Ovary (tissue), 7 donors: ENCODE measurements at regions not wholly inside any gene's neighbourhood (a gene's known extent, or its start where the extent isn't known, plus 50 kb on each side); places are given as distances from the start of the nearest gene placed in this dataset.

Experiments used
- DNase-seq, 5 donors: peaks; one replicate each; pipeline ENCODE4 v3.0.0-alpha.2; 2019 to 2020
- H3K27ac ChIP-seq, 2 donors: fragments of 200-600 bp; one replicate each; pipeline versions ENCODE4 v1.5.1 to v1.8.0; 2019 to 2022
- H3K27me3 ChIP-seq: fragments of 200-600 bp; one replicate; pipeline ENCODE4 v1.8.0; 2022
- H3K36me3 ChIP-seq: fragments of 200-600 bp; sonication (generic); one replicate; pipeline ENCODE4 v1.5.1; 2019
- H3K4me1 ChIP-seq: one replicate; pipeline ENCODE4 v1.8.1; 2013; ENCODE audit warnings: mild to moderate bottlenecking, moderate library complexity; ENCODE audit not compliant: insufficient read depth
- H3K4me3 ChIP-seq: fragments of 200-600 bp; sonication (generic); one replicate; pipeline ENCODE4 v1.5.1; 2017
- H3K9me3 ChIP-seq, 2 donors: fragments of 200-600 bp in 1 of 2; sonication (generic) in 1 of 2; one replicate each; pipeline versions ENCODE4 v1.5.1 to v1.8.1; 2013 to 2019; ENCODE audit warnings: mild to moderate bottlenecking in 1 of 2, moderate library complexity in 1 of 2
- CTCF ChIP-seq, 3 donors: fragments of 450-650 bp in 2 of 3; fragments of 200-600 bp in 1 of 3; IDR thresholded peaks; one replicate each; pipeline versions ENCODE4 v1.5.1 to v1.8.0; 2016 to 2022; ENCODE audit warnings: antibody characterized with exemption in 3 of 3, mild to moderate bottlenecking in 1 of 3
- EP300 ChIP-seq: sonication (generic); formaldehyde crosslinking; IDR thresholded peaks from one replicate; pipeline ENCODE4 v1.6.1; 2017; ENCODE audit warnings: antibody characterized with exemption
- POLR2A ChIP-seq: fragments of 450-650 bp; IDR thresholded peaks from one replicate; pipeline ENCODE4 v1.6.1; 2017; ENCODE audit warnings: antibody characterized with exemption, mild to moderate bottlenecking, moderate library complexity
- WGBS, 3 donors: extraction: QIAGEN DNeasy Blood & Tissue Kit in 1 of 3; methylation state at CpG; one replicate each; pipeline versions ENCODE4 v1.1.5 to v1.1.7; 2013 to 2017; 5-methylcytosine and 5-hydroxymethylcytosine counted together
- intact Hi-C, 4 donors: fragments of 100-400 bp; cut with DNase I; formaldehyde crosslinking; loops; one replicate each; pipeline versions ENCODE4 v1.11.0 to v1.15.1; 2022 to 2023
- donor health status: DM: no; HTN: no; CAD: no; lungs with moderate emphysema.
- donor health status: DM: no; HTN: no; CAD: no.
- donor health status: Bipolar disorder and iron deficiency.
- donor health status: DM: no; HTN: no; CAD: no.
- donor health status: DM: yes; HTN: yes; CAD: no.

DNA sequence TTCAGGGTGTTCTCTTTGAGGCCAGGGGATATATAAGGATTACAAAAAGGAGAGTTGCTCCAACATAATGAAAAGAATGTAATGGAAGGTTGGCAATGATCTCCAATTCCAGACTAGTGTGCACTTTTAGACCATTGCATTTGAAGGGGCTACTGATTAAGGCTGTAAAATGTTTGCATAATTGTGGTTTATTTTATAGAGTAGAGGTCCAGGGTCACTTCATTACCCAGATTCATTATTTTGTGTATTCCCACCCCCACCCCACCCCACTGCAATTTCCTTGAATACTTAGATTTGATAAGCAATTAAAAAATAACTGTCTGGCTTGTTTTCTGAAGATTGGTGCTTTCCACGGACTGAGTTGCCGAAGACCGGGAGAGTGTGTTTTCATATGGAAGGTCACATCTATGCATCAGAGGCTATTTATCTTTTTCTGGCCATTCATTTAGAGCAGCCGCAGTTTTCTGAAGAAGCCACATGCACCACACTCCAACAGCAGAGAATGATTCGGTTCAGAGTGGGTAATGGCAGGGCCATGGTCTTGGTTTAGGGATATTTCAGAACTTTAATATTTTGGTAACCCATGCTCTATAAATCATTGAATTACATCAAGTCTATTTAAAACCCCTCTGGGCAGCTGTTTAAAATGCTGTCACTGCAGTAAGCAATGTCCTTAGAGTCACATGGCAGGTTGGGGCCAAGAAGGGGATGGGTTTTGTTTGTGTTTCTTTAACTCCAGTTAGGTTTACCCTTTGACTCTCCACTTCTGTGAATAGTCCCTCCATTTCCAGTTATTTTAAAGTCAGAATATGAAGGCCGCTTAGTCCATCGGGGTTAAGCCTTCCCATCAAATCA lies 94.6 kb downstream of the TMEM30B start:
- H3K27me3 ChIP-seq, result no peaks in the 10 kb centered on the region

DNA sequence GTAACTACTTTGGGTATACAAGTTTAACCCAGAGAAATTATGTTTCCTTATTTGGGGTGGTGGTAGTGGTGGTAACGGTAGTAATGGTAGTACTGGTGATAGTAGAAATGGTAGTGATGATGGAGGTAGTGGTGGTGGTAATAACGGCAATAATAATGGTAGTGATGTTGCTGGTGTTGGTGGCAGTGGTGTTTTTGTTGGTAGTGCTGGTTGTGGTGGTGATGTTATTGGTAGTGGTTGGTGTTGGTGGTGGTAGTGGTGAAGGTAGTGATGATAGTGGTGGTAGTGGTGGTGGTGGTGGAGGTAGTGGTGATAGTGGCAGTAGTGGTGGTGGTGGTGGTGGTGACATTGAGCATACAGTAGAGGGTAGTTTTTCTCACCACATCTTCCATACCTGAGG lies 95.6 kb downstream of the TMEM30B start:
- no peaks in the 10 kb centered on the region for H3K36me3 ChIP-seq
- peaks cover 1% of the 10 kb centered on the region for H3K4me1 ChIP-seq
- H3K9me3 ChIP-seq, result no peaks in the 10 kb centered on the region
- intact Hi-C loops, result no loop called here
- 47 to 72% (median 48%) methylated on average over 2 of the region's 2 CpGs for WGBS, 3 donors
- no peak for TF ChIP-seq POLR2A
- no peak for TF ChIP-seq EP300
- no peak for TF ChIP-seq CTCF (IDR thresholded peaks at IDR 0.05)
- no peak overlapping the region for H3K27ac ChIP-seq
- no peak overlapping the region for H3K4me3 ChIP-seq
- H3K27me3 ChIP-seq, result no peaks in the 10 kb centered on the region
- DNase-seq, result no peak

More for the DNA sequence above, 94.6 kb downstream of the TMEM30B start:
- Histone ChIP-seq H3K27ac (no peak overlapping the region), H3K36me3 (no peaks in the 10 kb centered on the region), H3K9me3 (no peaks in the 10 kb centered on the region), H3K4me3 (no peak overlapping the region), H3K4me1 (peaks cover 1% of the 10 kb centered on the region)
- TF ChIP-seq CTCF (IDR thresholded peaks at IDR 0.05), result no peak
- TF ChIP-seq EP300, result no peak
- no peak for TF ChIP-seq POLR2A
- no peak for DNase-seq
- 56 to 75% (median 70%) methylated on average over 7 of the region's 7 CpGs for WGBS, 3 donors
- intact Hi-C loops, result no loop called here

- H3K27me3 ChIP-seq, result no peaks in the 10 kb centered on the region
- no peak overlapping the region for H3K27ac ChIP-seq
- WGBS, 3 donors, result 43 to 47% (median 43%) methylated on average over 2 of the region's 2 CpGs
- no peak for TF ChIP-seq POLR2A
- no peak for TF ChIP-seq CTCF (IDR thresholded peaks at IDR 0.05)
- TF ChIP-seq EP300, result no peak
- DNase-seq, result no peak
- no peaks in the 10 kb centered on the region for H3K36me3 ChIP-seq
- intact Hi-C loops, result no loop called here
- H3K4me3 ChIP-seq, result no peak overlapping the region
- H3K4me1 ChIP-seq, result peaks cover 1% of the 10 kb centered on the region
- no peaks in the 10 kb centered on the region for H3K9me3 ChIP-seq
These were observed 97.0 kb downstream of the TMEM30B start for GRCh38 chr14:61184112-61184511.

DNA sequence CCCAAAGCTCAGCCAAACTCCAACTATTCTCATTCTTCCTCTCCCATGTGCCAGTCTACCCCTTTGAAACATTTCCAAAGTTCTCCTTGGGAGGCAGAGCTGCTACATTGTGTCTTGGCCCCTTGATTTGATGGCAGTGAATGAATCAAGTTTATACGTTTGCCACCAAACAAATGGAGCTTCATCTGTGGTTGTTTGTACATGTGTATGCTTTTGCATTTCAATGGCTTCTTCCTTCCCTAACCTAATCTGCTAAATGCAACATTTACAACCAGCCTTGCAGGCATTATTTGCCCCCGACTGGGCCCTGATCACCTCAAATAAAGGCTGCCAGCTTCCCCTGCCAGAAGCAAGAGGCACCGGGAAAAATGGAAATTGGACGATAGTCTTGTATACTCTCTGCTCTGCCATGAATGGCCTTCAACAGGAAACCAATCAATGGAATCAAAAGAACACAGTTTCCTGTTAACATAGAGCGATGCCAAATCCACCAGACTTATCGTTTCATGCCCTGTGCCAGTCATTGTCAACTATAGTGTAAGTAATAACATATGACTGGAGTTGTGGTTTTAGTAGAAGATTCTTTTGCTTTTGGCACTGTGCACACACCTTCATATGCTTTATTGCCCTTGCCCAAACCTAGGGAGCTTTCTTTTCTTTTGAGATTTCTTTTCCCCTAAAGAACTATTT lies 97.8 kb downstream of the TMEM30B start:
- Histone ChIP-seq H3K4me1 (peaks cover 1% of the 10 kb centered on the region), H3K36me3 (no peaks in the 10 kb centered on the region), H3K27me3 (no peaks in the 10 kb centered on the region), H3K27ac (no peak overlapping the region), H3K9me3 (no peaks in the 10 kb centered on the region), H3K4me3 (no peak overlapping the region)
- DNase-seq, result no peak
- WGBS, 3 donors, result 69 to 77% (median 73%) methylated on average over 6 of the region's 6 CpGs
- intact Hi-C loops, result no loop called here
- TF ChIP-seq EP300 (no peak), POLR2A (no peak), CTCF (IDR thresholded peaks at IDR 0.05) (no peak)
